OCI-LY1 (cell line): ENCODE measurements at regions not wholly inside any gene's neighbourhood (a gene's known extent, or its start where the extent isn't known, plus 50 kb on each side); places are given as distances from the start of the nearest gene placed in this dataset.

Experiments used
- EZH2 ChIP-seq: fragments of 200-600 bp; sonication (generic), shearing (Covaris generic); IDR thresholded peaks from 2 replicates; pipeline ENCODE4 v1.8.0; 2017; ENCODE audit warnings: borderline replicate concordance, mixed run types, mild to moderate bottlenecking, antibody characterized with exemption, low read length, moderate library complexity, mixed read lengths
- TF ChIP-seq, protein P1 (sequence below): fragments of 200-600 bp; sonication (generic), shearing (Covaris generic); IDR thresholded peaks from 2 replicates; pipeline ENCODE4 v1.5.1; 2017; ENCODE audit warnings: mild to moderate bottlenecking, antibody characterized with exemption, low read length, moderate library complexity, mixed read lengths

DNA sequence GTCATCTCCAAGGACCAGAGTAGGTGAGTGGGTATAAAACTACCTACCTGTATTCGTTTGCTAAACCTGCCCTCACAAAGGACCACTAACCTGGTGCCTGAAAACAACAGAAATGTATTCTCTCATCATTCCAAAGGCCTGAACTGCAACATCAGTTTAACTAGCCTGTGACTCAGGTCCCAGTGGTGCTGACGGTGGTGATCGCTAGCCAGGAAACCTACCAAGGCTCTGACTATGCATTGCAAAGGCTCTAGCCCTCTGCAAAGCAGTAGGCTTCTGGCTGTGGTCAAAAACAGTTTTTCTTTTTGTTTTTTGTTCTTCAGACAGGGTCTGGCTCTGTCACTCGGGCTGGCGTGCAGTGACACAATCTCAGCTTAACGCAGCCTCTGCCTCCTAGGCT is 107.5 kb downstream of the NPTX2 start:
- TF ChIP-seq, protein P1, sequence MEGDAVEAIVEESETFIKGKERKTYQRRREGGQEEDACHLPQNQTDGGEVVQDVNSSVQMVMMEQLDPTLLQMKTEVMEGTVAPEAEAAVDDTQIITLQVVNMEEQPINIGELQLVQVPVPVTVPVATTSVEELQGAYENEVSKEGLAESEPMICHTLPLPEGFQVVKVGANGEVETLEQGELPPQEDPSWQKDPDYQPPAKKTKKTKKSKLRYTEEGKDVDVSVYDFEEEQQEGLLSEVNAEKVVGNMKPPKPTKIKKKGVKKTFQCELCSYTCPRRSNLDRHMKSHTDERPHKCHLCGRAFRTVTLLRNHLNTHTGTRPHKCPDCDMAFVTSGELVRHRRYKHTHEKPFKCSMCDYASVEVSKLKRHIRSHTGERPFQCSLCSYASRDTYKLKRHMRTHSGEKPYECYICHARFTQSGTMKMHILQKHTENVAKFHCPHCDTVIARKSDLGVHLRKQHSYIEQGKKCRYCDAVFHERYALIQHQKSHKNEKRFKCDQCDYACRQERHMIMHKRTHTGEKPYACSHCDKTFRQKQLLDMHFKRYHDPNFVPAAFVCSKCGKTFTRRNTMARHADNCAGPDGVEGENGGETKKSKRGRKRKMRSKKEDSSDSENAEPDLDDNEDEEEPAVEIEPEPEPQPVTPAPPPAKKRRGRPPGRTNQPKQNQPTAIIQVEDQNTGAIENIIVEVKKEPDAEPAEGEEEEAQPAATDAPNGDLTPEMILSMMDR, result no peak
- no peak for TF ChIP-seq EZH2
